GM23338 (cell line): ENCODE measurements at regions not wholly inside any gene's neighbourhood (a gene's known extent, or its start where the extent isn't known, plus 50 kb on each side); places are given as distances from the start of the nearest gene placed in this dataset.

Experiments used
- ATAC-seq: fragments of 200-7000 bp; cut with Tn5 transposase; 3 replicates; pipeline ENCODE4 v1.9.1; 2020
- DNase-seq: peaks from one replicate; pipeline ENCODE4 v3.0.0-alpha.2; 2015; ENCODE audit warnings: low spot score
- H2AFZ ChIP-seq: fragments of 200-600 bp; sonication (generic); 2 replicates; pipeline ENCODE4 v1.8.0; 2016; ENCODE audit warnings: antibody characterized with exemption, mild to moderate bottlenecking, moderate library complexity
- H3F3A ChIP-seq: fragments of 200-600 bp; sonication (generic); replicated peaks from 2 replicates; pipeline ENCODE4 v1.8.0; 2017; ENCODE audit warnings: antibody characterized with exemption, mixed run types, low read depth
- H3K27ac ChIP-seq: fragments of 200-600 bp; sonication (generic); 2 replicates; pipeline ENCODE4 v1.6.1; 2016; ENCODE audit warnings: low read depth
- H3K27me3 ChIP-seq: fragments of 200-600 bp; sonication (generic); 2 replicates; pipeline ENCODE4 v1.8.0; 2016; ENCODE audit warnings: mild to moderate bottlenecking, mixed run types, moderate library complexity; ENCODE audit not compliant: insufficient read depth
- H3K36me3 ChIP-seq: fragments of 200-600 bp; sonication (generic); 2 replicates; pipeline ENCODE4 v1.8.0; 2016; ENCODE audit warnings: mild to moderate bottlenecking; ENCODE audit not compliant: insufficient read depth
- H3K4me1 ChIP-seq: fragments of 200-600 bp; sonication (generic); 2 replicates; pipeline ENCODE4 v1.8.0; 2016; ENCODE audit warnings: mild to moderate bottlenecking, moderate library complexity; ENCODE audit not compliant: insufficient read depth
- H3K4me2 ChIP-seq: fragments of 200-600 bp; sonication (generic); 2 replicates; pipeline ENCODE4 v1.7.1; 2017; ENCODE audit warnings: mixed run types
- H3K4me3 ChIP-seq: fragments of 200-600 bp; sonication (generic); 2 replicates; pipeline ENCODE4 v1.6.1; 2016; ENCODE audit warnings: mixed run types
- H3K79me2 ChIP-seq: fragments of 200-600 bp; sonication (generic); replicated peaks from 2 replicates; pipeline ENCODE4 v1.8.0; 2017; ENCODE audit warnings: mild to moderate bottlenecking; ENCODE audit not compliant: insufficient read depth
- H3K9me2 ChIP-seq: fragments of 200-600 bp; sonication (generic); 2 replicates; pipeline ENCODE4 v1.8.0; 2017; ENCODE audit not compliant: insufficient read depth
- H4K20me1 ChIP-seq: fragments of 200-600 bp; sonication (generic); replicated peaks from 2 replicates; pipeline ENCODE4 v1.8.0; 2017; ENCODE audit warnings: mild to moderate bottlenecking; ENCODE audit not compliant: insufficient read depth
- H3K27ac Mint-ChIP-seq: 2 replicates; pipeline ENCODE4 v1.8.0; 2020; ENCODE audit warnings: inconsistent platforms, mild to moderate bottlenecking, moderate library complexity, mixed read lengths
- H3K27me3 Mint-ChIP-seq: 3 replicates; pipeline ENCODE4 v1.8.0; 2022; ENCODE audit warnings: low read depth, mild to moderate bottlenecking, moderate library complexity, mixed read lengths, inconsistent platforms; ENCODE audit not compliant: insufficient read depth, poor library complexity
- H3K36me3 Mint-ChIP-seq: 3 replicates; pipeline ENCODE4 v1.8.0; 2021; ENCODE audit warnings: low read depth, mild to moderate bottlenecking, inconsistent platforms, moderate library complexity, mixed read lengths
- H3K4me1 Mint-ChIP-seq: 3 replicates; pipeline ENCODE4 v1.8.0; 2020; ENCODE audit warnings: mild to moderate bottlenecking, inconsistent platforms, mixed read lengths
- H3K4me3 Mint-ChIP-seq: 3 replicates; pipeline ENCODE4 v1.8.0; 2021; ENCODE audit warnings: moderate library complexity, mild to moderate bottlenecking, inconsistent platforms, mixed read lengths
- H3K9me3 Mint-ChIP-seq: 3 replicates; pipeline ENCODE4 v1.8.0; 2020; ENCODE audit warnings: moderate library complexity, mild to moderate bottlenecking, inconsistent platforms, mixed read lengths
- CREB1 ChIP-seq: fragments of 250-450 bp; sonication (Bioruptor Pico); IDR thresholded peaks from 2 replicates; pipeline ENCODE4 v1.5.0; 2020; ENCODE audit warnings: low read depth, mild to moderate bottlenecking, moderate library complexity
- CTCF ChIP-seq, 2 experiments: fragments of 200-600 bp in 1 of 2; sonication (generic) in 1 of 2; conservative IDR thresholded peaks; 2 replicates each; pipeline versions ENCODE4 v1.5.1 to v1.6.1; 2016 to 2017; ENCODE audit warnings: antibody characterized with exemption in 2 of 2, low read depth in 2 of 2, mild to moderate bottlenecking in 2 of 2, moderate library complexity in 1 of 2
- EZH2 ChIP-seq: fragments of 200-600 bp; sonication (generic); IDR thresholded peaks from one replicate; pipeline ENCODE4 v1.8.0; 2017; ENCODE audit warnings: antibody characterized with exemption, mild to moderate bottlenecking, low read depth; ENCODE audit not compliant: unreplicated experiment
- EZH2phosphoT487 ChIP-seq: fragments of 200-600 bp; sonication (generic); IDR thresholded peaks from one replicate; pipeline ENCODE4 v1.8.1; 2018; ENCODE audit warnings: antibody characterized with exemption; ENCODE audit not compliant: unreplicated experiment
- JUNB ChIP-seq: IDR thresholded peaks from one replicate; pipeline ENCODE4 v1.6.1; 2016; ENCODE audit warnings: antibody characterized with exemption; ENCODE audit not compliant: unreplicated experiment
- NANOG ChIP-seq: IDR thresholded peaks from 2 replicates; pipeline ENCODE4 v1.6.1; 2016; ENCODE audit warnings: antibody characterized with exemption, borderline replicate concordance
- POLR2AphosphoS5 ChIP-seq: IDR thresholded peaks from 2 replicates; pipeline ENCODE4 v1.6.1; 2016; ENCODE audit warnings: antibody characterized with exemption, low read depth
- ZNF114 ChIP-seq: fragments of 250-450 bp; sonication (Bioruptor Pico); IDR thresholded peaks from 2 replicates; pipeline ENCODE4 v1.5.0; 2020; ENCODE audit warnings: mild to moderate bottlenecking, moderate library complexity
- ZNF331 ChIP-seq: fragments of 250-450 bp; sonication (Bioruptor Pico); IDR thresholded peaks from 2 replicates; pipeline ENCODE4 v1.5.0; 2020; ENCODE audit warnings: low read depth, mild to moderate bottlenecking, moderate library complexity
- TF ChIP-seq, protein P1 (sequence below): fragments of 250-450 bp; sonication (Bioruptor Pico); IDR thresholded peaks from 2 replicates; pipeline ENCODE4 v1.5.0; 2020; ENCODE audit warnings: mild to moderate bottlenecking, moderate library complexity
- TF ChIP-seq, protein P2 (sequence below): IDR thresholded peaks from one replicate; pipeline ENCODE4 v1.6.1; 2018; ENCODE audit warnings: antibody characterized with exemption; ENCODE audit not compliant: unreplicated experiment

- H3K27me3 Mint-ChIP-seq, result no peaks in the 10 kb centered on the region
- peaks cover 5% of the 10 kb centered on the region; the same call in 2 of the 3 replicates for H3K4me1 Mint-ChIP-seq
- Histone ChIP-seq H2AFZ (peak overlapping the region; percentile 64; the same call in 1 of the 2 replicates), H3K4me3 (no peak overlapping the region), H3K9me2 (peaks cover 7% of the 10 kb centered on the region; the same call in 1 of the 2 replicates), H3K4me2 (no peak overlapping the region), H3K4me1 (no peaks in the 10 kb centered on the region), H3K36me3 (no peaks in the 10 kb centered on the region), H4K20me1 (no peaks in the 10 kb centered on the region), H3K79me2 (no peaks in the 10 kb centered on the region), H3K27me3 (no peaks in the 10 kb centered on the region), H3K27ac (no peak overlapping the region), H3F3A (no peaks in the 10 kb centered on the region)
- no peak overlapping the region for H3K27ac Mint-ChIP-seq
- DNase-seq (no peak), ATAC-seq (no peak)
- no peaks in the 10 kb centered on the region for H3K9me3 Mint-ChIP-seq
- no peaks in the 10 kb centered on the region for H3K36me3 Mint-ChIP-seq
- TF ChIP-seq CREB1 (CRISPR knock-in tag), result no peak
- TF ChIP-seq NANOG, result no peak
- TF ChIP-seq CTCF (conservative IDR thresholded peaks at IDR 0.05; ENCODE audit: low read depth in 2 of 2), result no peak
- TF ChIP-seq, protein P1, sequence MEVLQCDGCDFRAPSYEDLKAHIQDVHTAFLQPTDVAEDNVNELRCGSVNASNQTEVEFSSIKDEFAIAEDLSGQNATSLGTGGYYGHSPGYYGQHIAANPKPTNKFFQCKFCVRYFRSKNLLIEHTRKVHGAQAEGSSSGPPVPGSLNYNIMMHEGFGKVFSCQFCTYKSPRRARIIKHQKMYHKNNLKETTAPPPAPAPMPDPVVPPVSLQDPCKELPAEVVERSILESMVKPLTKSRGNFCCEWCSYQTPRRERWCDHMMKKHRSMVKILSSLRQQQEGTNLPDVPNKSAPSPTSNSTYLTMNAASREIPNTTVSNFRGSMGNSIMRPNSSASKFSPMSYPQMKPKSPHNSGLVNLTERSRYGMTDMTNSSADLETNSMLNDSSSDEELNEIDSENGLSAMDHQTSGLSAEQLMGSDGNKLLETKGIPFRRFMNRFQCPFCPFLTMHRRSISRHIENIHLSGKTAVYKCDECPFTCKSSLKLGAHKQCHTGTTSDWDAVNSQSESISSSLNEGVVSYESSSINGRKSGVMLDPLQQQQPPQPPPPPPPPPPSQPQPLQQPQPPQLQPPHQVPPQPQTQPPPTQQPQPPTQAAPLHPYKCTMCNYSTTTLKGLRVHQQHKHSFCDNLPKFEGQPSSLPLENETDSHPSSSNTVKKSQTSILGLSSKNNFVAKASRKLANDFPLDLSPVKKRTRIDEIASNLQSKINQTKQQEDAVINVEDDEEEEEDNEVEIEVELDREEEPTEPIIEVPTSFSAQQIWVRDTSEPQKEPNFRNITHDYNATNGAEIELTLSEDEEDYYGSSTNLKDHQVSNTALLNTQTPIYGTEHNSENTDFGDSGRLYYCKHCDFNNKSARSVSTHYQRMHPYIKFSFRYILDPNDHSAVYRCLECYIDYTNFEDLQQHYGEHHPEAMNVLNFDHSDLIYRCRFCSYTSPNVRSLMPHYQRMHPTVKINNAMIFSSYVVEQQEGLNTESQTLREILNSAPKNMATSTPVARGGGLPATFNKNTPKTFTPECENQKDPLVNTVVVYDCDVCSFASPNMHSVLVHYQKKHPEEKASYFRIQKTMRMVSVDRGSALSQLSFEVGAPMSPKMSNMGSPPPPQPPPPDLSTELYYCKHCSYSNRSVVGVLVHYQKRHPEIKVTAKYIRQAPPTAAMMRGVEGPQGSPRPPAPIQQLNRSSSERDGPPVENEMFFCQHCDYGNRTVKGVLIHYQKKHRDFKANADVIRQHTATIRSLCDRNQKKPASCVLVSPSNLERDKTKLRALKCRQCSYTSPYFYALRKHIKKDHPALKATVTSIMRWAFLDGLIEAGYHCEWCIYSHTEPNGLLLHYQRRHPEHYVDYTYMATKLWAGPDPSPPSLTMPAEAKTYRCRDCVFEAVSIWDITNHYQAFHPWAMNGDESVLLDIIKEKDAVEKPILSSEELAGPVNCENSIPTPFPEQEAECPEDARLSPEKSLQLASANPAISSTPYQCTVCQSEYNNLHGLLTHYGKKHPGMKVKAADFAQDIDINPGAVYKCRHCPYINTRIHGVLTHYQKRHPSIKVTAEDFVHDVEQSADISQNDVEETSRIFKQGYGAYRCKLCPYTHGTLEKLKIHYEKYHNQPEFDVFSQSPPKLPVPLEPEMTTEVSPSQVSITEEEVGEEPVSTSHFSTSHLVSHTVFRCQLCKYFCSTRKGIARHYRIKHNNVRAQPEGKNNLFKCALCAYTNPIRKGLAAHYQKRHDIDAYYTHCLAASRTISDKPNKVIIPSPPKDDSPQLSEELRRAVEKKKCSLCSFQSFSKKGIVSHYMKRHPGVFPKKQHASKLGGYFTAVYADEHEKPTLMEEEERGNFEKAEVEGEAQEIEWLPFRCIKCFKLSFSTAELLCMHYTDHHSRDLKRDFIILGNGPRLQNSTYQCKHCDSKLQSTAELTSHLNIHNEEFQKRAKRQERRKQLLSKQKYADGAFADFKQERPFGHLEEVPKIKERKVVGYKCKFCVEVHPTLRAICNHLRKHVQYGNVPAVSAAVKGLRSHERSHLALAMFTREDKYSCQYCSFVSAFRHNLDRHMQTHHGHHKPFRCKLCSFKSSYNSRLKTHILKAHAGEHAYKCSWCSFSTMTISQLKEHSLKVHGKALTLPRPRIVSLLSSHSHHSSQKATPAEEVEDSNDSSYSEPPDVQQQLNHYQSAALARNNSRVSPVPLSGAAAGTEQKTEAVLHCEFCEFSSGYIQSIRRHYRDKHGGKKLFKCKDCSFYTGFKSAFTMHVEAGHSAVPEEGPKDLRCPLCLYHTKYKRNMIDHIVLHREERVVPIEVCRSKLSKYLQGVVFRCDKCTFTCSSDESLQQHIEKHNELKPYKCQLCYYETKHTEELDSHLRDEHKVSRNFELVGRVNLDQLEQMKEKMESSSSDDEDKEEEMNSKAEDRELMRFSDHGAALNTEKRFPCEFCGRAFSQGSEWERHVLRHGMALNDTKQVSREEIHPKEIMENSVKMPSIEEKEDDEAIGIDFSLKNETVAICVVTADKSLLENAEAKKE (CRISPR knock-in tag), result no peak
- TF ChIP-seq JUNB, result no peak
- no peak for TF ChIP-seq POLR2AphosphoS5
- no peak for TF ChIP-seq ZNF114 (CRISPR knock-in tag)
- no peak for TF ChIP-seq EZH2
- no peak for TF ChIP-seq EZH2phosphoT487
- no peak for TF ChIP-seq ZNF331
- TF ChIP-seq, protein P2, sequence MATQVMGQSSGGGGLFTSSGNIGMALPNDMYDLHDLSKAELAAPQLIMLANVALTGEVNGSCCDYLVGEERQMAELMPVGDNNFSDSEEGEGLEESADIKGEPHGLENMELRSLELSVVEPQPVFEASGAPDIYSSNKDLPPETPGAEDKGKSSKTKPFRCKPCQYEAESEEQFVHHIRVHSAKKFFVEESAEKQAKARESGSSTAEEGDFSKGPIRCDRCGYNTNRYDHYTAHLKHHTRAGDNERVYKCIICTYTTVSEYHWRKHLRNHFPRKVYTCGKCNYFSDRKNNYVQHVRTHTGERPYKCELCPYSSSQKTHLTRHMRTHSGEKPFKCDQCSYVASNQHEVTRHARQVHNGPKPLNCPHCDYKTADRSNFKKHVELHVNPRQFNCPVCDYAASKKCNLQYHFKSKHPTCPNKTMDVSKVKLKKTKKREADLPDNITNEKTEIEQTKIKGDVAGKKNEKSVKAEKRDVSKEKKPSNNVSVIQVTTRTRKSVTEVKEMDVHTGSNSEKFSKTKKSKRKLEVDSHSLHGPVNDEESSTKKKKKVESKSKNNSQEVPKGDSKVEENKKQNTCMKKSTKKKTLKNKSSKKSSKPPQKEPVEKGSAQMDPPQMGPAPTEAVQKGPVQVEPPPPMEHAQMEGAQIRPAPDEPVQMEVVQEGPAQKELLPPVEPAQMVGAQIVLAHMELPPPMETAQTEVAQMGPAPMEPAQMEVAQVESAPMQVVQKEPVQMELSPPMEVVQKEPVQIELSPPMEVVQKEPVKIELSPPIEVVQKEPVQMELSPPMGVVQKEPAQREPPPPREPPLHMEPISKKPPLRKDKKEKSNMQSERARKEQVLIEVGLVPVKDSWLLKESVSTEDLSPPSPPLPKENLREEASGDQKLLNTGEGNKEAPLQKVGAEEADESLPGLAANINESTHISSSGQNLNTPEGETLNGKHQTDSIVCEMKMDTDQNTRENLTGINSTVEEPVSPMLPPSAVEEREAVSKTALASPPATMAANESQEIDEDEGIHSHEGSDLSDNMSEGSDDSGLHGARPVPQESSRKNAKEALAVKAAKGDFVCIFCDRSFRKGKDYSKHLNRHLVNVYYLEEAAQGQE, result no peak
- H3K4me3 Mint-ChIP-seq, result no peak overlapping the region
Measured at GRCh38 chr2:67037655-67038054, 359.5 kb upstream of the ETAA1 start.
